Breast epithelium (tissue), 3 donors: ENCODE measurements at regions not wholly inside any gene's neighbourhood (a gene's known extent, or its start where the extent isn't known, plus 50 kb on each side); places are given as distances from the start of the nearest gene placed in this dataset.
"Not testable (repeated sequence)": the region's sequence is repeated elsewhere in the genome, so short reads cannot be mapped to it uniquely, and the experiment has no call there.

Source experiments
- POLR2A ChIP-seq: fragments of 450-650 bp; IDR thresholded peaks from one replicate; pipeline ENCODE4 v1.6.1; 2016; ENCODE audit warnings: antibody characterized with exemption, mild to moderate bottlenecking, moderate library complexity
- TF ChIP-seq, protein P1 (sequence below), 3 donors: fragments of 450-650 bp; IDR thresholded peaks; one replicate each; pipeline ENCODE4 v1.5.1; 2016 to 2017; ENCODE audit warnings: antibody characterized with exemption in 3 of 3, mild to moderate bottlenecking in 3 of 3, moderate library complexity in 3 of 3

- TF ChIP-seq, protein P1, sequence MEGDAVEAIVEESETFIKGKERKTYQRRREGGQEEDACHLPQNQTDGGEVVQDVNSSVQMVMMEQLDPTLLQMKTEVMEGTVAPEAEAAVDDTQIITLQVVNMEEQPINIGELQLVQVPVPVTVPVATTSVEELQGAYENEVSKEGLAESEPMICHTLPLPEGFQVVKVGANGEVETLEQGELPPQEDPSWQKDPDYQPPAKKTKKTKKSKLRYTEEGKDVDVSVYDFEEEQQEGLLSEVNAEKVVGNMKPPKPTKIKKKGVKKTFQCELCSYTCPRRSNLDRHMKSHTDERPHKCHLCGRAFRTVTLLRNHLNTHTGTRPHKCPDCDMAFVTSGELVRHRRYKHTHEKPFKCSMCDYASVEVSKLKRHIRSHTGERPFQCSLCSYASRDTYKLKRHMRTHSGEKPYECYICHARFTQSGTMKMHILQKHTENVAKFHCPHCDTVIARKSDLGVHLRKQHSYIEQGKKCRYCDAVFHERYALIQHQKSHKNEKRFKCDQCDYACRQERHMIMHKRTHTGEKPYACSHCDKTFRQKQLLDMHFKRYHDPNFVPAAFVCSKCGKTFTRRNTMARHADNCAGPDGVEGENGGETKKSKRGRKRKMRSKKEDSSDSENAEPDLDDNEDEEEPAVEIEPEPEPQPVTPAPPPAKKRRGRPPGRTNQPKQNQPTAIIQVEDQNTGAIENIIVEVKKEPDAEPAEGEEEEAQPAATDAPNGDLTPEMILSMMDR (IDR thresholded peaks at IDR 0.05), result not testable (repeated sequence)
- TF ChIP-seq POLR2A, result not testable (repeated sequence)
These were observed 1001.4 kb upstream of the ADAMTS5 start for GRCh38 chr21:27968240-27968639.
